ENCODE measurements at regions not wholly inside any gene's neighbourhood (a gene's known extent, or its start where the extent isn't known, plus 50 kb on each side); places are given as distances from the start of the nearest gene placed in this dataset.
"Not testable (repeated sequence)": the region's sequence is repeated elsewhere in the genome, so short reads cannot be mapped to it uniquely, and the experiment has no call there.

DNA sequence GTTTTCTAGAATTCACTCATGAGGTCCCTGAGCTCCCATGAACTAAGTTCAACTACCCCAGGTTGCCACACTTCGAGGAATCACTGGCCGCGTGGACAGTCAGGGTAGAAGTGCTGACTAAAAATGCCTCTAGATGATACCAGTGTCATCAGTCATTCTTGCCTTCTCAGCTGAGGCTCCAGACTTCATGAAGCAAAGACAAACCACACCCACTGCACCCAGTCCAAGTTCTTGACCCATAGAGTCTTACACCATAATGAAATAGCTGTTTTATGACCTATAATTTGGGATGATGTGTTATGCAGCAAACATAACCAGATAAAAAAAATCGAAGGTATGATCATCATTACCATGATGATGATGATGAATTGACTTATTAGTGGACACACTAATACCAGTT lies 632.9 kb upstream of the TLE4 start:
- ATAC-seq: no peak

DNA sequence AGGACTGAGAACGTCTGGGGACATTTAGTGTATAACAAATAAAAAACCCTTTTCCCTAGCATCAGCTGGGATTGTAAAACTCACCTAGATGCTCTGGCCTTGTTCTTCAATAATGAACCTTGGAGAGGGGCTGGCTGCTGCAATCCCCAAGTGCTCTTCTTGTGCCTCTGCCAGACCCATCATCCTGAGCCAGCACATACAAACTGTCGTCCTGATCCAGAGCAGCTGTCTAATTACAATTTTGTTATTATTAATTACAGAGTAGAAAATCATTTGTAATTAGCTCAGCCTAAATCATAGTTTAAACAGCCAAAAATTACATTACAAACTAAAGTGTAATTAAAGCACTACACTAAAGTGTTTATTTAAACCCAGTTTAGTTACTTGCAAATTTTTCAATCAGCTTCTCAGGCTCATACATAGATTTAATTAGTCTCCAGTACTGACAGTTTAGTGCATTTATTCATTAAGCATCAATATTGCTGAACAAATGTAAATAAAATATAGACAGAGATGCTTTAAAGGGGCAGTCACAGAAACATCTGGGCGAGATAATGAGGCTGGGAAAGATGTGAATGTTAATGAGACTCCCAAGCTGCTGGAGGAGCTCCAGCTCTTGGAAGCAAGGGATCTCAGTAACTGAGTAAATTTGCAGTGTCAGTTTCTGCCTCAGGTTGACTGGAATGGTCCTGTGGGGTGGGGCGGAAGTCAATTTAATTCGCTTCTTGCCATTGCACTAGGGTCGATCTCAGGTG lies 632.3 kb upstream of the TLE4 start:
- ATAC-seq (no peak), DNase-seq (ENCODE audit: low spot score) (no peak)

More for the DNA sequence above, 632.9 kb upstream of the TLE4 start:
- no peak for DNase-seq (ENCODE audit: low spot score)

DNA sequence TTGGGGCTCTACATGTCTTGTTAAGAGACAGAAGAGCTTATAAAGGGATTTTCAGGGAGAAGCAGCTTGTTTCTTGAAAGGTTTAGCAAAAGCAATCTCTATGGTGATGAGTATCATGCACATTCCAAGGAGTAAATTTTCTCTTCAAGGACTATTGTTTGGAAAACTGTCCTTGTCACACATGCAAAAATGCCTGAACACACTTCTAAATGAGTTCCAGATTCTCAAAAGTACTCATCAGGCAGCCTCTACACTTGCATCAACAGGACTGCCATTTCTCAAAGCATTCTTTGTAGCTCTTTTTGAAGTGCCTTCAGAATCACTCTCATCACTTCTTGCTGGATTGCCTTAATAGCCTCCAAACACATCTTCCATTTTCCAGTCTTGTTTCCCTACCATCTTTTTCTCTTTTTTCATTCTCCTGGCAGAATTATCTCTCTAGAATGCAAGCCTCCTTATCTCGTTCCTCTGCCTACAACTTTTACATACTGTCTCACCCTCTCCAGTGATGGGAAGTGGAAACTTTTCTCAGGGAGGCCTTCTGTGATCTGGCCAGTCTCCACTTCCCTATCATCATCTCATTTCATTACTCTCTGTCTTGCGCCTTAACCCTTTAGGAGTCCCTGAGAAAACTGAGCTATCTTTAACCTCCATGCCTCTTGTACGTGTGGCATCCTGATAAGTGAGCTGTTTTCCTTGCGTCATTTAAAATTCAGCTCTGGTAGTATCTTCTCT lies 631.5 kb upstream of the TLE4 start:
- DNase-seq (ENCODE audit: low spot score) (no peak), ATAC-seq (no peak)

DNA sequence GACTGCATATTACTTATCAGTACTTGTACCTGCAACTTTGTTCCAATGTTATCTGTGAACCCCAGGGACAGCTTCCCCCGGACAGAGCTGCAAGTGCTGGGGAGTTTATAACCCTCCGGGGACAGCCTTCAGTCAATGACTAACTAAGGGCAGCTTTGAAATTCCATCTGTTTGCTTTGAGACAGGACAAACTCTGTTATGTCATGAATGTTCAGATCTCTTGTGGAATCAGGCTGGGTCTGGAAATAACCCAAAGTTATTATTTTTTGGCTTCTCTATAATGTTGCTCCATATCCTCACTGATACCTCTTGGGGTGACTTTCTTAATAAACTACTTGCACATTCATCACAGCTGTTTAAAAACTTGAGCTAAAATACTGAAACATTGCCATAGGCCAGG lies 617.5 kb upstream of the TLE4 start:
- ATAC-seq (no peak), DNase-seq (ENCODE audit: low spot score) (no peak)

DNA sequence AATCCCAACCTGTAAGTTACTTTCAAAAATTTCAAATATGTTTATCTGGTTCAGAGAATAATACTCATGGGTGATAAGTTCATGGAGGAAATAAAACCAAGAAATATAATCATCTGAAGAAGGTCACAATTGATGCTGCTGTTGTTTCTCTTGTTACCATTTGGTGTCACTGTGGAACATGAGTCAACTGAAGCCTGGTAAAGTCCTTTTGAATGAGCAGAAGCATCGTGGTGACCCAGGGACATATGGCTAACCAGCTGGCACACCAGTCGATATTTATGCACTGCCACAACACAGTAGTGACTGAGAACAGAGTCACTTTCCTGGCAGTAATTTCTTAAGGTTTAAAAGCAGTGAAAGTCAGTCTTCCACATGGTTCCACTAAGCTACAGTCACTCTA lies 612.9 kb upstream of the TLE4 start:
- DNase-seq (ENCODE audit: low spot score): no peak
- ATAC-seq: no peak

DNA sequence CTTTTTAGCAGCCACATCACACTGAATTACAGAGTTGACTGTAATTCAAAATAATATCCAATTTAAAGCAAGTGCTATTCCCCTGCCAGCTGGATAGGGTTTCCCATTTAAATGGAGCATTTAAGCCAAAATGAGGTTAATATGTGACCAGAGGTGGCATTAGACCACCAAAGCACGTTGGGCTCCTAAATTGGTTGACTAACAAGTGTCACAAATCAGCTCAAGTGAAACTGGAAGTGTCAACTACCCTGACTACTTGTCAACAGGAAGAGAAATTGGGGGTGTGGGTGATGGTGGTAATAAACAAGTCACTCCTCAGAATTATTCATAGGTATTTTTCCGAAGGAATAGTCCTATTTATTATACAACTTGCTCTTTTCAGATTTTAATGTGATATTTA lies 609.6 kb upstream of the TLE4 start:
- no peak for DNase-seq (ENCODE audit: low spot score)
- ATAC-seq: no peak

DNA sequence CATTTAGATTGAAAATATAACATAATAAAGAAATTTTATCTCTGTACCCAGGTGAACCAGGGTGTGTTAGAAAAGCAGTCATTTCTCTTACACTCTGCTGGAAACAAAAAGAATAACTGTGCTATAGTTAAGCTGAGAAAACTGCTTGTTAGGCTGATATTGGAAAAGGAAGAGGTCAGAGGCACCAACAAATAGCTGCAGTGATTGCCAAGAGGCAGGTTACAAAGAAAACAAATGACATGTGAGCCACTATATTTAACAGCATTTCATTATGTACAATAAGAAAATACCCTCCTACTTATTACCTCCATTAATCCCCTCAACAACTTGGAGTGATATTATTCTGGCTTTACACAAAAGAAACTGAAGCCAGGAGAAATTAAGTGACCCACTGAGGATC lies 607.9 kb upstream of the TLE4 start:
- DNase-seq (ENCODE audit: low spot score): no peak

DNA sequence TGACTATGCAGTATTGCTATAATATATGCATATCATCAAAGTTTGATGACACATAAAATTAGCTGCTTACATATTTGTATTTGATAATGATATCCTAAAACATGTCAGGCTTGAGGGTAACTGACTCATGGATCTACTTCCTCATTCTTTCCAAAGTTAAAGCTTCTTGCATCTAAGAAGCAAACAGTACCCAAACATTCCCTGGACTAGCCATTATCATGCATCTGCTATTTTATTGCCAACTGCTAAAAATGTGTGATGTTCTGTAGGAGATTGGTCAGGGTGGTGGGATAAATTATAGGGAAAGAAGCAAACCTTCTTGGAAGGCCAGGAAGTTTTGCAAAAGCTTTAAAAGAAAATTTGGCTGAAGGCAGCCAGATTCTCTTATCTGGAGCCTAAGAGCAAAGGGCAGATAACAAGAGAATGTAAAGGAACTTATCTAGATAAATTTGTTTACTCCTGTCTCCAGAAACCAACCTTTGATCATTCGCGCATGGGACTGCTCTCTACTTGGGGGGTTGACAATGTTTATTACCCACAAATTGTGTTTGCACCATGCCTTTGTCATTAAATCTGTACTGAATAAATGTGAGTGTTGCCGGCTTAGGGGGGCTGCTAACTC lies 604.1 kb upstream of the TLE4 start:
- DNase-seq (ENCODE audit: low spot score): no peak
- ATAC-seq: no peak

More for the DNA sequence above, 607.9 kb upstream of the TLE4 start:
- no peak for ATAC-seq

DNA sequence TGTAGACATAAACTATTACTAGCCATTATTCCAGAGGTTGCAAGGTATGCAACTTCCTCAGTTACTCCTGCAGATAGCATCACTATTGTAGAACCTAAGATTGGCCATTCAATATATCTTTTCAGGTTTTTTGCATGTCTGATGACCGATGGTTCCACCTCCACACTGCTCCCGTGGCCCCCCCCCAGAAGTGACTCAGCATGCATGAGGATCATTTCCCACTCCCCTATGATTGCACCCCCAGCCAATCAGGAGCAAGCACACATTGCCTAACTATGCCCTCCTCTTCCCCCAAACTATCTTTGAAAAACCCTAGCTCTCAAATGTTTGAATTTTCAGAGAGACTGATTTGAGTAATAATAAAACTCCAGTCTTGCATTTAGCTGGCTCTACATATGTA lies 601.4 kb upstream of the TLE4 start:
- ATAC-seq (no peak), DNase-seq (ENCODE audit: low spot score) (no peak)

DNA sequence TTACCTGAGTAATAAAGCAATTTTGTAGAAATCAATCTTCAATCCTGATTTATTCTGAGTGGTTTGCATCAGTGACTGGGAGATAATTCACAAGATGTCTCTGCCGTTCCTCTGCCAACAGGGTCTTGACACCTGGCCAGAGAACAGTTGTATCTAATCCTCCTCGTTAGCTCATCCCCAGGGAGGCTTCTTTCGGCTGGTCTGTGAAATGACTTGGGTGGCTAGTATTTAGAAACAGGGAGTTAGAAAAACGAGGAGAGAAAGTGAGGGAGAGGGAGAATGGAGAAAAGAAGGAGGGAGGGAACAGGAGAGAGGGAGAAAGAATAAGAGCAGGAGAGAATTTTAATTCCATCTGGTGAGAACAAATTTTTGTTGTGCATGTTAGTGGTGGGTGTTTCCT lies 600.2 kb upstream of the TLE4 start:
- ATAC-seq (no peak), DNase-seq (ENCODE audit: low spot score) (no peak)

DNA sequence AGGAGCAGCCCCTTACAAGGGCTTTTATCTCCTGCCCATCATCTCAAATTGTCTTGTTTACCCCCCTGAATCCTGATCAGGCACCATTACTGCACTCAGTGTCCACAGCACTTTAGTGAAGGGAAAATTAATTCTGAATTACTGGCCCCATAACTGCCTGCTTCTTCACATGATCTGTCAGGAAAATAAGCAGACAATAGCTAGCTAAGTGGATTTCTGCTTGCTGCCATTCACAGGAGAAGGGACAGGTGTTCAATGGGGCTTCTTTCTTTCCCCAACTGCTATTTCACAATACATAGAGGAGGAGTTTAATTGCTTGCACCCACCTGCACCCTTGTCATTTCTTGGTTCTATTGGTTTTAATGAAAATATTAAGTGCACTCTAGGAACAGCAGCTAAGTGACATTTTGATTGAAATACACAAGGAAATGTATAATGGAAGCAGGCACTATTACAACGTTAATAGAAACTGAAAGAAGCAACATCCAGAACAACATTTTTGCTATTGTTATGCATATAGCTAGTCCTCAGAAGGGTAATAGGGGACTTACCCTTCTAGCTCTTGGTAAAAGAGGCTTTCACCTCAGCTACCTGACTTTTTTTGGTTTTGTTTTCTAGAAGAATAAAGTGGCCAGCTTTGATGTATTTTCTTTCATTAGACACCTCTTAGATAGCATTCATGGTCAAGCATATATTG lies 599.3 kb upstream of the TLE4 start:
- ATAC-seq (no peak), DNase-seq (ENCODE audit: low spot score) (no peak)

DNA sequence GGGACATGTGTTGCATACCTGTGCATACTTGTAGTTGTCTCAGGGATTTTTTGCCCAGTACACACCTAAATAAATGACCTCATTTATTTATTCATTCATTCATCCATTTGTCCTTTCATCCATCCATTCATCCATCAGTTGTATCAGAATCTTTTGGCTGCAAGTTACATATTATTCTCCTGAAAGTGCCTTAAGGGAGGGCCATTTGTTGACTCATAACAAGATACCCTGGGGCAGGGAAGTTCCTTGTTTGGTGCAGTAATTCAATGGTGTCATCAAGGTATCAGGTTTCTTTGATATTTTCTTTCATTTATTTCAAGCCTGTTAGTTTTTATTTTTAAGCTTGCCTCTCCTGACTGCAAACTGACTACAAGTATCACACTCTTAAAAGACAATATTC lies 597.9 kb upstream of the TLE4 start:
- DNase-seq (ENCODE audit: low spot score) (no peak), ATAC-seq (no peak)

DNA sequence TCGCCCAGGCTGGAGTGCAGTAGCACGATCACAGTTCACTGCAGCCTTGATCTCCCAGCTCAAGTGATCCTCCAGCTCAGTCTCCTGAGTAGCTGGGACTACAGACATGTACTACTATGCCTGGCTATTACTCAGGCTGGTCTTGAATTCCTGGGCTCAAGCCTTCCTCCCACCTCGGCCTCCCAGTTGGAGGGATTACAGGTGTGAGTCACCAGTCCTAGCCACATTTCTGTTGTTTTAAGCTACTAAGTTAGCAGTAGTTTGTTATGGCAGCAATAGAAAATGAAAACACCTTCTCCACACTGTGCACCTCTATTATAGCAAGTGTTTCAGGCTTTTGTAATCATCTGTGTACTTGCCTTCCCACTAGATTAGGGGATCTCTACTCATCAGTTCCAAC lies 588.9 kb upstream of the TLE4 start:
- DNase-seq (ENCODE audit: low spot score) (no peak), ATAC-seq (no peak)

DNA sequence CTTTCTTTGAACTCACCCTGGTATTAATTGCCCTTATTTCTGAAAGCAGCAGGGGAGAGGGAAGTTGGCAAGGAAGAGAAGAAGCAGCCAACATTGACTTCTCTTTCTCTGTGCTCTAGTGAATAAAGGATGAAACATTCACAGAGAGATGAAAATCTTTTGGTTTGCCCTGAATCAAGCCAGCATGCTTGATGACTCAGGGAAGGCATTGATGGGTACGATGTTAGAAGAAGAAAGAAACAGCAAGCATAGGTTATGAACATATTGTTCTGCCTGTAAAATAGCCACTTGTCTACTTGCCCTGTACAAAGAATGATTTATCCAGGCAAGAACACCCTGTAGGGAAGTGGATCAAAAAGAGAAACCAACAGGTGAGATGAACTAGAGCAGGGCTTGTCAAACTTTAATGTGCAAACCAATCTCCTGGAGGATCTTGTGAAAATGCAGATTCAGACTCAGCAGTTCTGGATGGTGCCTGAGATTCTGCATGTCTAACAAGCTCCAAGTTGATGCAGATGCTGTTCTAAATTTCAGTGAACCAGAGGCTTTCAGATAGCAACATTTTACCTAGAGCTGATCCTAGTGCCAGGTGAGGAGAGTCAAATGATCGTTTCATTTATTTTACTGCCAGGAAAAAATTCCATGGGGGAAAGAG lies 586.6 kb upstream of the TLE4 start:
- ATAC-seq (no peak), DNase-seq (ENCODE audit: low spot score) (no peak)

DNA sequence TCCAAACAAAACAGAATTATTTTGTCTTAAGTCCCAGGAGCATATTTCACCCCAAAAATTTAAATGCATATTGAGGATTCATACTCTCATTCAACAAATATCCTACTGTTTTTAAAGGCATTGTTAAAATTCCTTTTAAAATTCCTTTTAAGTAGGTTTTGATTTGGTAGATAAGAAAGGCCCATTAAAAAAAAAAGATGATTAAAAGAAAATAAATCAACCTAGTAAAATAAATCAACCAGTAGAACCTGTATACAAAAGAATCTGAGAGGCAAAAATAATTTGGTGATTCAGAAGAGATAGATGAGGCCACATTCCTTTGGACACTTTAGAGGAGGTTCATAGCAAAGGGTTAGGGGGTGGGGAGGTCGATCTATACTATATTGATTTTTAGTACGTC lies 585.3 kb upstream of the TLE4 start:
- no peak for DNase-seq (ENCODE audit: low spot score)

DNA sequence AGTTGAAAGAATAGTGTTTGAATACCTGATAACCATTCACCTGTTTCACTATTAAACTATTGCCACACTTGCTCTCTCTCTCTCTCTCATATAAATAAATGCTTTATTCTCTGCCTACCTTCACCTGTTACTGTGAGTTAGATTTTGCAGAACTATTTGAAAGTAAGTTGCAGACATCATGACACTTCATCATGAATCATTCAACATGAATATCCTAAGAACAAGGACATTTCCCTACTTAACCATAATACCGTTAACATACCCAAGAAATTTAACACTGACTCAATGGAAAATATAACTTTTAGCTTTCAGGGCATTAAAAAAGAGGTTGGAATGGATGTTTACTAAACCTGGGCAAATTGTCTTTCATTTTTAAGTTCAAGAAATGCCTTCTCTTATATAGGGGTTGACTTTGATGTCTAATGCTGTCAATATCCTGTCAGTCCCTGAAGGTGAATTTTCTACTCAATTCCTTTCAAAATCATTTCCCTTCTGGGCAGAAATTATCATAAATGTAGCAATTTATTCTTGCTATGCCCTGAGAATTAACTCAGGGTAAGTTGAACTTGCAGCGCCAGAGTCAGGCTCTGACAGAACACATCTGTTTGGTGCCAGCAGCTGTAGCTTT lies 582.6 kb upstream of the TLE4 start:
- no peak for ATAC-seq

More for the DNA sequence above, 585.3 kb upstream of the TLE4 start:
- ATAC-seq: no peak

DNA sequence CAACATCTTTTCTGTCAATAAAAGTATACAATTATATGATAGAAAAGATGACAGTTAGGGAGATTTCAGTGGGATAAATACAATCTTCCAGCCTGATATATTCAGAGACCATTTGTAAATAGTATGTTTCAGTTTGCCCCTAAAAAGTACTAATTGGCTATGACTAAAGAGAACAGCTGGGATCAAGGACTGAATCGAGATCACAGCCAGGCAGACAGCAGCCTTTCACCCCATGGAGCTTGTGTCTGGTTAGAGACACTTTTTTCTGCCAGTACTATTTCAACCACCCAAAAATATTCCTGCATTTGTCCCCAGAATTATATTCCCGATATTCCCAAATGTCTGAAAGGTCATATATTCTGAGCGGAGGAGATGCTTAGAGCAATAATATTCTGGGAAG lies 577.3 kb upstream of the TLE4 start:
- ATAC-seq: no peak
- DNase-seq (ENCODE audit: low spot score): no peak

More for the DNA sequence above, 582.6 kb upstream of the TLE4 start:
- DNase-seq (ENCODE audit: low spot score): no peak

DNA sequence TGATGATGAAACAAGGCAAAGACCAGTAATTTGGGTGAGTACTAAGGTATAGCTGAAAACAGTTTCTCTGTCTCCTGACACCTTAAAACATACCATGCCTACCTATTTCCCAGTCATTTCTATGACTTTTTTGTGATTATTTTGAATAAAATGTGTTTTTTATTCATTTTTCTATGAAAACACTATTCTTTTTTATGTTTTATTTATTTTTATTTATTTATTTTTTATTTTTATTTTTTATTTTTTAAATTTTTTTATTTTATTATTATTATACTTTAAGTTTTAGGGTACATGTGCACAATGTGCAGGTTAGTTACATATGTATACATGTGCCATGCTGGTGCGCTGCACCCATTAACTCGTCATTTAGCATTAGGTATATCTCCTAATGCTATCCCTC lies 576.8 kb upstream of the TLE4 start:
- DNase-seq (ENCODE audit: low spot score); ATAC-seq: not testable (repeated sequence)

DNA sequence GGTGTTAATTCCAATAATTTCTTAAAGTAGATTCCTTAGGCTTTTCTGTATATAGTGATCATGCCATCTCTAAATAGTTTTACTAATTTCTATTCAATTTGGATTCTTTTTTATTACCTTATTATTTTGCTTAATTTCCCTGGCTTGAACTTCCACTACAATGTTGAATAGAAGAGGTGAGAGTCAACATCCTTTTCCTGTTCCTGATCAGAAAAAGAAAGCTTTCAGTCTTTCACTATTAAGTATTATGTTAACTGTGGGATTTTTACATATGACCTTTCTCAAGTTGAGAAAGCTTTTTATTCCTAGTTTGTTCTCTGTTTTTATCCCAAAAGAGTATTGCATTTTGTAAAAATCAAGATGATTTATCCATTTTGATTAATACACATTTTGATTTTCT lies 574.5 kb upstream of the TLE4 start:
- DNase-seq (ENCODE audit: low spot score) (no peak), ATAC-seq (no peak)

DNA sequence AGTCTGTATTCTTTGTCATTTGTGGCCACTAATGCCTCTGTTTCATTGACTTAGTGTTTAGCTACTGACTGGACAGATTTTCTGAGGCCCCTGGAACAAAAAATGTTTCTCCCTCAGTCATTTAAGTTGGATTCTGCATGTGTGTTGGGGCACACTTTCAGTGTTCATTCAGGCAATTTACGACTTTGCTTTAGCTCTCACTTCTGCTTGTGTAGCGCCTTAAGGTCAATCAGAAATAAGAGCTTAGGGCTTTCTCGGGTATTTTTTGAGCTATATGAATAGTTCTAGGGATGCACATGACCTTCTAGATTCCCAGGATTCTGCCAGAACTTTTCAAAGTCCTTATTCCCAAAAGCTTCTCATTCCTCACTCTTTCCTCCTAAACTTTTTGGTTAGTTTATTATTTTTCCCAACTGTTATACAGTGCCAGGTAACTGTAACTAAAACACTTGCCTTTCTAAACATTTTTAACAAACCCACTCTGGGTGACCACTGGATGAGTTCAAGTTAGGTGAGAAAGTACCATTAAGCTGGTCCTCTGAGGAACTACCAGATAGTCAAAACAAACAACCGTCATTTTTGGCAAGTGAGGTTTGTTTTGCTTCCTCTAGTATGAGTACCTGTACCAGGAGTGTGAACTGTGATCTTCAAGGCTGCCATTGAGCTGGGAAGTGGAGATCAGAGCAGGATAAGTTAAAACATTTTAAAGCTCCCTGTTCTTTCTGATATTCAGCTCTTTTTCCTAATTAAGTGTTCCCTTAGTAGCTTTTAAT lies 571.3 kb upstream of the TLE4 start:
- DNase-seq (ENCODE audit: low spot score) (no peak), ATAC-seq (no peak)
